Cardiac fibroblast (primary cell): ENCODE measurements at regions not wholly inside any gene's neighbourhood (a gene's known extent, or its start where the extent isn't known, plus 50 kb on each side); places are given as distances from the start of the nearest gene placed in this dataset.
A peak's percentile ranks its signal among the peaks of the same experiment; 100 is the strongest.

ENCODE experiments used
- DNase-seq, 2 donors: peaks; one replicate each; pipeline versions ENCODE4 v3.0.0 to v3.0.0-alpha.2; 2010; ENCODE audit warnings: low read depth in 2 of 2
- H3K4me3 ChIP-seq, 2 donors: replicated peaks in 1 of 2; 1 replicate in 1 of 2; 2 replicates in 1 of 2; pipeline ENCODE4 v1.5.1; 2011; ENCODE audit warnings: low read depth in 2 of 2, low read length in 2 of 2, mild to moderate bottlenecking in 2 of 2, moderate library complexity in 1 of 2
- TF ChIP-seq, protein P1 (sequence below): IDR thresholded peaks from one replicate; pipeline ENCODE4 v1.5.1; 2011; ENCODE audit warnings: low read depth, mild to moderate bottlenecking, low read length, inconsistent platforms

DNA sequence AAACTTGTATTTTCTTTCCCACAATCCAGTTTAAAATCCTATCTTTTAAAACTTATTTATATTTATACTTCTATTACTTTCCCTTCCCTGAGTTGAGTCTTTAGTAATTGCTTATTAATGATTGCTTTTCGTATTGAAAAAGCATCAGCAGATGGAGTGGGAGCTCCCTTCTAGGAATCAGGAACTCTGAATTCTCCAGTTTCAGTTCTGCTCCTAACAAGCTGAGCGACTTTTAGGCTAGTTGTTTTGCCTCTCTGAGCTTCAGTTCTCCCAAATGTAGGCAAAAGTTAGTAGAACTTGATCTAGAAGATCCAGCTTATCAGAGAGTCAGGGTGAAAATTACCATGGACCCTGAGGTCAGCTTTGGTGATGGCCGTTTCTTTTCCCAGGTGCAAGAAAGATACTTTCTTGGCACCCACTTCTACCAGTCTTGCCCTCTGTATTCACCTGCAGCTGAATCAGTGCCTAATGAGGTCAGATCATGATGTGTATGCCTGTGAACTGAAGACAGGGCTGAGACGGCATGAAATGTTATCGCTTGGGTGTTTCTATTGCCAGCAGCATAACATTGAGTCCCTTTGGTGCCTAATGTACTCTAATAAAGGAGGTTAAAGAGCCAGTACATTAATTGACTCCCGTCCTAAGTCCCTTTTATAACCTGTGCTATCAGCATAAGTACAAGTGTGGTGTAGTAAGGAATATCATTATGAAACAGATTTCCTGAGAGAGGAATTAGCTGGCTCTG, 194.5 kb upstream of the TBC1D5 start:
- no peak overlapping the region for H3K4me3 ChIP-seq
- DNase-seq, result no peak
- TF ChIP-seq, protein P1, sequence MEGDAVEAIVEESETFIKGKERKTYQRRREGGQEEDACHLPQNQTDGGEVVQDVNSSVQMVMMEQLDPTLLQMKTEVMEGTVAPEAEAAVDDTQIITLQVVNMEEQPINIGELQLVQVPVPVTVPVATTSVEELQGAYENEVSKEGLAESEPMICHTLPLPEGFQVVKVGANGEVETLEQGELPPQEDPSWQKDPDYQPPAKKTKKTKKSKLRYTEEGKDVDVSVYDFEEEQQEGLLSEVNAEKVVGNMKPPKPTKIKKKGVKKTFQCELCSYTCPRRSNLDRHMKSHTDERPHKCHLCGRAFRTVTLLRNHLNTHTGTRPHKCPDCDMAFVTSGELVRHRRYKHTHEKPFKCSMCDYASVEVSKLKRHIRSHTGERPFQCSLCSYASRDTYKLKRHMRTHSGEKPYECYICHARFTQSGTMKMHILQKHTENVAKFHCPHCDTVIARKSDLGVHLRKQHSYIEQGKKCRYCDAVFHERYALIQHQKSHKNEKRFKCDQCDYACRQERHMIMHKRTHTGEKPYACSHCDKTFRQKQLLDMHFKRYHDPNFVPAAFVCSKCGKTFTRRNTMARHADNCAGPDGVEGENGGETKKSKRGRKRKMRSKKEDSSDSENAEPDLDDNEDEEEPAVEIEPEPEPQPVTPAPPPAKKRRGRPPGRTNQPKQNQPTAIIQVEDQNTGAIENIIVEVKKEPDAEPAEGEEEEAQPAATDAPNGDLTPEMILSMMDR, result no peak

GRCh38 chr3:17935222-17935621, 192.8 kb upstream of the TBC1D5 start:
- TF ChIP-seq, protein P1, result no peak
- DNase-seq, result peak; percentile 9 to 16
- no peak overlapping the region for H3K4me3 ChIP-seq

DNA sequence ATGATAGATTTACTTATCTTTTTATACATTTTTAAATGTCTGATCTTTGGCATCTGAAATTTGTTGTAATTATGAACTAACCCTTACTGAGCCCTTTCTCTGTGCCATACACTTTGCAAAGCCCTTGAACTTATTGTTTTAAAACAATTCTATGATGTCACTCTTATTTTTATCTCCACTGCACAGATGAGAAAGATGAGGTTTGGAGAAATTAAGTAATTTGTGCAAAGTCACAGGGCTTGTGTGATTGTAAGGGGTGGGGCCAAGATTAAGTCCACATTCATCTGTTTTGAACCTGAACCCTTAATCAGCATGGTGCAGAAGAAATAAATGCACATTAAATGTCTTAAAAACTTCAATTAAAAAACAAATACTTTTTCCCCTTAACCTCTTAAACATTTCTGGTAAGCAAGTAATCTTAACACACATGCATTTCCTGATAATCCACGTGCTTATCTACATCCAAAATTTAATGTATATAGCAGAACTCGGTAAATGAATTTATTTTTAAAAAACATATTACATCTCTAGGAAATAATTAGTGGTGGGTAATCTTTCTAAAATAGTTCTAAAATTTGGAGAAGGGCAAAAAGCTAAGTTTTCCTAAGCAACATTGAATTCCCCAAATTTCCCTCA, 189.8 kb upstream of the TBC1D5 start:
- DNase-seq, result no peak
- no peak overlapping the region for H3K4me3 ChIP-seq
- TF ChIP-seq, protein P1, result no peak

DNA sequence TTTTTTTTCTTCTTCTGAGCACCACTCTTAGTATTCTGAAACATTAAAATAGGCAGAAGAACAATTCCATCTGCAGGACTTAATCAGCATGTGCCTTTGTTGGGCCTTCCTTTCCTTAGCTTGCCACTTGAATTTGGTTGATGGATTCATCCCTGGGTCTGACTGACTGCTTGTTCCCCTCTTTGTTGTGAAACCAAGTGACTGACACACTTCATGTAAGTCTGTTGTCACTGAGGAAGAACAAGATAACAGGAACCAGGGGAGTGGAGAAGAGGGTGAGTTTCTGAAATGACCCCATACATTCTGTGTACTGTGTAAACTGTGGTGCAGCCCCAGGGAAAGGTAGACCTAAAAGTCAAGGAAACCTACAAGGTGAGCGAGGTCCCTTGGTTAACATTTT, 188.7 kb upstream of the TBC1D5 start:
- no peak overlapping the region for H3K4me3 ChIP-seq
- DNase-seq, result no peak
- TF ChIP-seq, protein P1, result no peak

- no peak overlapping the region for H3K4me3 ChIP-seq
- DNase-seq, result no peak
- TF ChIP-seq, protein P1, result no peak
Observed at GRCh38 chr3:17928502-17929145, 186.2 kb upstream of the TBC1D5 start.

DNA sequence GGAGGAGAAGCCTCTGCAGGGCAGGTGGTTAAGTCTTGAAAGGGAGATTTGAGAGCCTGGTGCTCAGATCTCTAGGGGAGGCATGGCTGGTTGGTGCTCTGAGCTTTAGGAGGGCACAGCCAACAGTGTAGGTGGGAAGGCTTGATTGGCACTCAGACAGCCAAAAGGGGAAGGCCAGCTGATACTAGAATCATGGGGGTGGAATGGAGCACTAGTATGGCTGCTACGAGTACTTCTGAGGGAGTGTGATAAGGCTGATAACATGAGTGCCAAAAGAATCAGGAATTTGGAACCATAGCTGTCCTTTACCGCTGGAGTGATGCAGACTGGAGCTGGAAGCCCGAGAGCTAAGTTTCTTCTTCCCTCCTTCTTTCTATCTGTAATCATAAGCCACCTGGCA, 184.6 kb upstream of the TBC1D5 start:
- TF ChIP-seq, protein P1, result no peak
- no peak overlapping the region for H3K4me3 ChIP-seq

More for the DNA sequence above, 184.6 kb upstream of the TBC1D5 start:
- DNase-seq, result no peak
